SK-N-SH (cell line): ENCODE measurements at regions not wholly inside any gene's neighbourhood (a gene's known extent, or its start where the extent isn't known, plus 50 kb on each side); places are given as distances from the start of the nearest gene placed in this dataset.

Experiments used
- CTCF ChIA-PET: fragments of 300-600, 350-600 bp; formaldehyde crosslinking; extraction: SDS; loops from one replicate; lab custom pipeline; 2021; lab: Yijun Ruan, JAX
- POLR2A ChIA-PET: fragments of 350-600 bp; sonication (Branson Sonifier 250); formaldehyde crosslinking; extraction: SDS; loops from one replicate; lab custom pipeline; 2020; ENCODE audit warnings: antibody characterized with exemption, inconsistent platforms; lab: Yijun Ruan, JAX
- DNase-seq: peaks from one replicate; pipeline ENCODE4 v3.0.0; 2012
- H2AFZ ChIP-seq: fragments of 200-600 bp; sonication (generic); 2 replicates; pipeline ENCODE4 v1.8.1; 2016; ENCODE audit warnings: antibody characterized with exemption, mild to moderate bottlenecking, low read depth
- H3F3A ChIP-seq: fragments of 200-600 bp; sonication (generic); replicated peaks from 2 replicates; pipeline ENCODE3; 2016; ENCODE audit warnings: antibody characterized with exemption, mild to moderate bottlenecking; ENCODE audit not compliant: insufficient read depth
- H3K27ac ChIP-seq, 2 experiments: fragments of 200-500 bp in 1 of 2; fragments of 200-600 bp in 1 of 2; sonication (Bioruptor generic) in 1 of 2; sonication (generic), shearing (Covaris generic) in 1 of 2; 2 replicates each; pipeline versions ENCODE4 v1.5.1 to v1.6.1; 2014 to 2016; ENCODE audit warnings: low read depth in 2 of 2, inconsistent platforms in 1 of 2, low read length in 1 of 2, mild to moderate bottlenecking in 1 of 2, mixed read lengths in 1 of 2
- H3K27me3 ChIP-seq: fragments of 200-600 bp; sonication (generic), shearing (Covaris generic); 2 replicates; pipeline ENCODE4 v1.6.1; 2016; ENCODE audit warnings: mixed run types; ENCODE audit not compliant: insufficient read depth
- H3K36me3 ChIP-seq, 2 experiments: fragments of 200-500 bp in 1 of 2; fragments of 200-600 bp in 1 of 2; sonication (Bioruptor generic) in 1 of 2; sonication (generic) in 1 of 2; replicated peaks in 1 of 2; 2 replicates each; pipeline versions ENCODE3 to v1.5.1; 2014 to 2016; ENCODE audit warnings: low read length in 1 of 2, mild to moderate bottlenecking in 1 of 2; ENCODE audit not compliant: insufficient read depth in 2 of 2, control insufficient read depth in 1 of 2
- H3K4me1 ChIP-seq, 2 experiments: fragments of 200-500 bp in 1 of 2; fragments of 200-600 bp in 1 of 2; sonication (Bioruptor generic) in 1 of 2; sonication (generic), shearing (Covaris generic) in 1 of 2; 2 replicates each; pipeline versions ENCODE4 v1.5.1 to v1.6.1; 2014 to 2016; ENCODE audit warnings: low read depth in 1 of 2, low read length in 1 of 2, mixed run types in 1 of 2; ENCODE audit not compliant: insufficient read depth in 2 of 2, control insufficient read depth in 1 of 2
- H3K4me2 ChIP-seq: fragments of 200-600 bp; sonication (generic), shearing (Covaris generic); 2 replicates; pipeline ENCODE4 v1.6.1; 2017; ENCODE audit warnings: mixed run types
- H3K4me3 ChIP-seq, 2 experiments: fragments of 200-500 bp in 1 of 2; fragments of 200-600 bp in 1 of 2; sonication (Bioruptor generic) in 1 of 2; sonication (generic), shearing (Covaris generic) in 1 of 2; 2 replicates each; pipeline versions ENCODE4 v1.5.1 to v1.8.1; 2014 to 2016; ENCODE audit warnings: low read depth in 2 of 2, inconsistent platforms in 1 of 2, low read length in 1 of 2, mild to moderate bottlenecking in 1 of 2, mixed read lengths in 1 of 2, moderate library complexity in 1 of 2
- H3K79me2 ChIP-seq: fragments of 200-600 bp; sonication (generic); 2 replicates; pipeline ENCODE4 v1.8.1; 2017; ENCODE audit warnings: mild to moderate bottlenecking; ENCODE audit not compliant: insufficient read depth
- H3K9ac ChIP-seq: fragments of 200-600 bp; sonication (generic); 2 replicates; pipeline ENCODE4 v1.6.1; 2017; ENCODE audit warnings: mixed run types
- H3K9me2 ChIP-seq: fragments of 200-600 bp; sonication (generic); 2 replicates; pipeline ENCODE4 v1.6.1; 2017; ENCODE audit warnings: mixed run types
- H3K9me3 ChIP-seq: fragments of 200-600 bp; sonication (generic); 2 replicates; pipeline ENCODE4 v1.6.1; 2017; ENCODE audit warnings: mixed run types, mild to moderate bottlenecking, moderate library complexity
- H4K20me1 ChIP-seq: fragments of 200-600 bp; sonication (generic); 2 replicates; pipeline ENCODE4 v1.6.1; 2017; ENCODE audit warnings: mild to moderate bottlenecking, mixed run types; ENCODE audit not compliant: insufficient read depth
- CHD2 ChIP-seq: fragments of 150-350 bp; IDR thresholded peaks from 2 replicates; pipeline ENCODE4 v1.6.1; 2018; ENCODE audit warnings: low read length; ENCODE audit not compliant: partially characterized antibody
- EP300 ChIP-seq, 2 experiments: IDR thresholded peaks; 2 replicates each; pipeline versions ENCODE4 v1.4.0 to v1.6.1; 2012; ENCODE audit warnings: borderline replicate concordance in 1 of 2, low read depth in 1 of 2, low read length in 1 of 2
- EZH2phosphoT487 ChIP-seq: fragments of 200-600 bp; sonication (generic); IDR thresholded peaks from 2 replicates; pipeline ENCODE4 v1.6.1; 2017; ENCODE audit warnings: low read depth, mixed run types, mild to moderate bottlenecking, antibody characterized with exemption, moderate library complexity, borderline replicate concordance
- FOSL2 ChIP-seq: IDR thresholded peaks from 2 replicates; pipeline ENCODE4 v1.4.0; 2012; ENCODE audit warnings: low read depth, mild to moderate bottlenecking, moderate library complexity, borderline replicate concordance
- FOXJ3 ChIP-seq: sonication (generic); formaldehyde crosslinking; IDR thresholded peaks from 2 replicates; pipeline ENCODE4 v1.5.1; 2020; ENCODE audit warnings: mild to moderate bottlenecking, missing genetic modification reagents
- FOXM1 ChIP-seq: IDR thresholded peaks from 2 replicates; pipeline ENCODE4 v1.4.0; 2012; ENCODE audit warnings: low read depth, mild to moderate bottlenecking
- GATA2 ChIP-seq: sonication (generic); formaldehyde crosslinking; IDR thresholded peaks from 2 replicates; pipeline ENCODE4 v1.5.0; 2020; ENCODE audit warnings: mild to moderate bottlenecking, missing genetic modification reagents
- MAX ChIP-seq: IDR thresholded peaks from 2 replicates; pipeline ENCODE4 v1.4.0; 2012; ENCODE audit warnings: low read depth
- MXI1 ChIP-seq: IDR thresholded peaks from 2 replicates; pipeline ENCODE4 v1.6.1; 2012; ENCODE audit warnings: mild to moderate bottlenecking, low read depth, low read length, improper control_type of control experiment
- NFIC ChIP-seq: IDR thresholded peaks from 2 replicates; pipeline ENCODE4 v1.4.0; 2012; ENCODE audit warnings: borderline replicate concordance
- RAD21 ChIP-seq: IDR thresholded peaks from 2 replicates; pipeline ENCODE4 v1.6.1; 2012; ENCODE audit warnings: mild to moderate bottlenecking, low read length
- RCOR1 ChIP-seq: fragments of 150-350 bp; IDR thresholded peaks from 2 replicates; pipeline ENCODE4 v1.6.1; 2017; ENCODE audit warnings: antibody characterized with exemption, low read length
- RXRA ChIP-seq: IDR thresholded peaks from 2 replicates; pipeline ENCODE4 v1.4.0; 2012; ENCODE audit warnings: low read depth, mild to moderate bottlenecking, borderline replicate concordance
- TAF1 ChIP-seq: IDR thresholded peaks from 2 replicates; pipeline ENCODE4 v1.6.1; 2012; ENCODE audit warnings: low read depth, mild to moderate bottlenecking, low read length, moderate library complexity, borderline replicate concordance
- TCF12 ChIP-seq: IDR thresholded peaks from 2 replicates; pipeline ENCODE4 v1.4.0; 2012
- USF2 ChIP-seq: fragments of 150-350 bp; IDR thresholded peaks from 2 replicates; pipeline ENCODE4 v1.6.1; 2017; ENCODE audit warnings: antibody characterized with exemption, low read length, low read depth, borderline replicate concordance
- YY1 ChIP-seq: IDR thresholded peaks from 2 replicates; pipeline ENCODE4 v1.4.0; 2012; ENCODE audit warnings: low read depth, mild to moderate bottlenecking
- ZBTB33 ChIP-seq: IDR thresholded peaks from 2 replicates; pipeline ENCODE4 v1.4.0; 2012; ENCODE audit warnings: low read depth, borderline replicate concordance
- WGBS: methylation state at CpG from one replicate; pipeline ENCODE4 v1.1.6; 2017; ENCODE audit warnings: low lambda C conversion rate; 5-methylcytosine and 5-hydroxymethylcytosine counted together

- Histone ChIP-seq H3K9me2 (no peaks in the 10 kb centered on the region), H3K9ac (no peak overlapping the region), H3K4me2 (no peak overlapping the region), H3K79me2 (no peaks in the 10 kb centered on the region), H2AFZ (peak overlapping the region; percentile 63), H3K4me1 (peaks cover 0 to 11% of the 10 kb centered on the region in 2 experiments; a peak in 3 of 4 replicates), H3K36me3 (no peaks in the 10 kb centered on the region), H3F3A (no peaks in the 10 kb centered on the region), H4K20me1 (no peaks in the 10 kb centered on the region), H3K9me3 (no peaks in the 10 kb centered on the region), H3K27ac (peak overlapping the region in 1 of 2 experiments; percentile 47; a peak in 2 of 4 replicates), H3K27me3 (no peaks in the 10 kb centered on the region), H3K4me3 (no peak overlapping the region)
- TF ChIP-seq CHD2 (peak; percentile 10), TCF12 (no peak), GATA2 (CRISPR knock-in tag) (peak; percentile 65), NFIC (peak; percentile 48), YY1 (no peak), TAF1 (no peak), EP300 (IDR thresholded peaks at IDR 0.05; ENCODE audit: borderline replicate concordance in 1 of 2, low read depth in 1 of 2, low read length in 1 of 2) (peak in 1 of 2 experiments; percentile 55; a peak in 2 of 4 replicates)
- ChIA-PET CTCF (interaction anchor here (0.7 to 0.9 kb wide), 2 partner anchors 19 to 57 kb away, joined by 4 read pairs; no protein-coding TSS in a partner anchor), POLR2A (no interaction called here)
- DNase-seq = no peak
- 17% methylated on average over 2 of the region's 2 CpGs for WGBS
Measured at GRCh38 chr18:71287268-71287667, 998.4 kb downstream of the SOCS6 start.

- Histone ChIP-seq H4K20me1 (no peaks in the 10 kb centered on the region), H3K27me3 (no peaks in the 10 kb centered on the region), H3K4me2 (no peak overlapping the region), H3K79me2 (no peaks in the 10 kb centered on the region), H3K9ac (no peak overlapping the region), H3K27ac (no peak overlapping the region), H3K9me3 (no peaks in the 10 kb centered on the region), H3K4me1 (no peaks in the 10 kb centered on the region), H3F3A (no peaks in the 10 kb centered on the region), H3K36me3 (no peaks in the 10 kb centered on the region), H3K4me3 (no peak overlapping the region), H2AFZ (no peak overlapping the region), H3K9me2 (no peaks in the 10 kb centered on the region)
- no peak for DNase-seq
- WGBS = 76% methylated on average over 6 of the region's 6 CpGs
- TF ChIP-seq MXI1 (no peak), MAX (no peak), RXRA (no peak), FOXJ3 (CRISPR knock-in tag) (no peak), FOSL2 (no peak), USF2 (no peak), FOXM1 (no peak), NFIC (no peak), YY1 (no peak), EZH2phosphoT487 (no peak), RAD21 (no peak), ZBTB33 (no peak), RCOR1 (no peak)
- CTCF ChIA-PET = no interaction called here
- POLR2A ChIA-PET = no interaction called here
Measured at GRCh38 chr18:71252351-71252865, 963.6 kb downstream of the SOCS6 start.
